GM12875 (cell line): ENCODE measurements at regions not wholly inside any gene's neighbourhood (a gene's known extent, or its start where the extent isn't known, plus 50 kb on each side); places are given as distances from the start of the nearest gene placed in this dataset.

ENCODE experiments used
- H3K4me3 ChIP-seq: one replicate; pipeline ENCODE4 v1.5.1; 2011; ENCODE audit warnings: low read depth, low read length, control low read depth
- CTCF ChIP-seq: IDR thresholded peaks from 2 replicates; pipeline ENCODE4 v1.5.1; 2011; ENCODE audit warnings: low read depth, mild to moderate bottlenecking, control low read depth, inconsistent platforms, low read length, moderate library complexity, borderline replicate concordance; ENCODE audit not compliant: insufficient read depth

GRCh38 chr1:9419369-9420041, 119.8 kb upstream of the SLC25A33 start:
- peak overlapping the region; percentile 40 for H3K4me3 ChIP-seq
- no peak for TF ChIP-seq CTCF

- no peak for TF ChIP-seq CTCF
- H3K4me3 ChIP-seq = no peak overlapping the region
Measured at GRCh38 chr1:9420835-9421532, 118.3 kb upstream of the SLC25A33 start.

GRCh38 chr1:9421533-9421873, 117.8 kb upstream of the SLC25A33 start:
- peak overlapping the region; percentile 6 for H3K4me3 ChIP-seq
- TF ChIP-seq CTCF = no peak

GRCh38 chr1:9422321-9422720, 116.9 kb upstream of the SLC25A33 start:
- TF ChIP-seq CTCF = no peak
- no peak overlapping the region for H3K4me3 ChIP-seq

- TF ChIP-seq CTCF = no peak
- no peak overlapping the region for H3K4me3 ChIP-seq
Measured at GRCh38 chr1:9422911-9423505, 116.3 kb upstream of the SLC25A33 start.

GRCh38 chr1:9424261-9424660, 115.0 kb upstream of the SLC25A33 start:
- TF ChIP-seq CTCF = no peak
- H3K4me3 ChIP-seq = no peak overlapping the region

GRCh38 chr1:9425859-9426258, 113.4 kb upstream of the SLC25A33 start:
- TF ChIP-seq CTCF = no peak
- peak overlapping the region; percentile 33 for H3K4me3 ChIP-seq
